ENCODE measurements at regions not wholly inside any gene's neighbourhood (a gene's known extent, or its start where the extent isn't known, plus 50 kb on each side); places are given as distances from the start of the nearest gene placed in this dataset.
"Not testable (repeated sequence)": the region's sequence is repeated elsewhere in the genome, so short reads cannot be mapped to it uniquely, and the experiment has no call there.

- H3K56ac ChIP-seq (ENCODE audit: low read length): no peak overlapping the region
- no peak overlapping the region for H3K9ac ChIP-seq (ENCODE audit: low read length)
- H3K18ac ChIP-seq (ENCODE audit: low read length): no peak overlapping the region
- no peak overlapping the region for H4K5ac ChIP-seq (ENCODE audit: low read length)
- H3K4ac ChIP-seq (ENCODE audit: low read depth, low read length): no peak overlapping the region
- no CpG with 5 or more reads among the region's 2 CpGs for WGBS (ENCODE audit: extremely low coverage, insufficient coverage, low lambda C conversion rate)
- no peaks in the 10 kb centered on the region for H3K79me1 ChIP-seq (ENCODE audit: low read length)
- H3K36me3 ChIP-seq (ENCODE audit: control insufficient read depth, insufficient read depth, low read length): no peaks in the 10 kb centered on the region
- H3K4me2 ChIP-seq (ENCODE audit: low read length): no peak overlapping the region
- H3K27me3 ChIP-seq (ENCODE audit: insufficient read depth, low read length, poor library complexity): no peaks in the 10 kb centered on the region
- no peak overlapping the region for H2BK120ac ChIP-seq (ENCODE audit: low read depth, low read length)
- no peak overlapping the region for H3K23ac ChIP-seq (ENCODE audit: low read length)
- no peak overlapping the region for H3K27ac ChIP-seq (ENCODE audit: low read depth, low read length)
- H2BK5ac ChIP-seq (ENCODE audit: low read length): no peak overlapping the region
- no peak for DNase-seq
- H4K8ac ChIP-seq (ENCODE audit: low read depth, low read length): no peak overlapping the region
- no peak overlapping the region for H2BK15ac ChIP-seq (replicated peaks; ENCODE audit: low read depth)
- no peaks in the 10 kb centered on the region for H3K4me1 ChIP-seq (ENCODE audit: control insufficient read depth, low read depth, low read length)
- no peak overlapping the region for H3K4me3 ChIP-seq (ENCODE audit: low read length)
- no peak overlapping the region for H2AK5ac ChIP-seq (ENCODE audit: low read length)
- H3K79me2 ChIP-seq (ENCODE audit: control insufficient read depth, insufficient read depth, low read length): peaks cover 8% of the 10 kb centered on the region
Measured at GRCh38 chrX:73940893-73941470, 88.5 kb upstream of the XIST start.

GRCh38 chrX:73937843-73938242 lies 85.3 kb upstream of the XIST start:
- not testable (repeated sequence) for H3K4me3 ChIP-seq (ENCODE audit: low read length); H4K8ac ChIP-seq (ENCODE audit: low read depth, low read length); H2BK120ac ChIP-seq (ENCODE audit: low read depth, low read length); H3K9ac ChIP-seq (ENCODE audit: low read length); H3K4ac ChIP-seq (ENCODE audit: low read depth, low read length); H3K23ac ChIP-seq (ENCODE audit: low read length); H3K18ac ChIP-seq (ENCODE audit: low read length); DNase-seq; H3K56ac ChIP-seq (ENCODE audit: low read length); H3K27ac ChIP-seq (ENCODE audit: low read depth, low read length); H3K27me3 ChIP-seq (ENCODE audit: insufficient read depth, low read length, poor library complexity); H2AK5ac ChIP-seq (ENCODE audit: low read length); H3K79me1 ChIP-seq (ENCODE audit: low read length); H2BK5ac ChIP-seq (ENCODE audit: low read length); H3K4me1 ChIP-seq (ENCODE audit: control insufficient read depth, low read depth, low read length); H3K79me2 ChIP-seq (ENCODE audit: control insufficient read depth, insufficient read depth, low read length); H3K36me3 ChIP-seq (ENCODE audit: control insufficient read depth, insufficient read depth, low read length); H2BK15ac ChIP-seq (replicated peaks; ENCODE audit: low read depth); H3K4me2 ChIP-seq (ENCODE audit: low read length); H4K5ac ChIP-seq (ENCODE audit: low read length)
- no CpG with 5 or more reads among the region's 15 CpGs for WGBS (ENCODE audit: extremely low coverage, insufficient coverage, low lambda C conversion rate)

- no peak overlapping the region for H3K4ac ChIP-seq (ENCODE audit: low read depth, low read length)
- DNase-seq: no peak
- H3K56ac ChIP-seq (ENCODE audit: low read length): no peak overlapping the region
- no peak overlapping the region for H2BK15ac ChIP-seq (replicated peaks; ENCODE audit: low read depth)
- WGBS (ENCODE audit: extremely low coverage, insufficient coverage, low lambda C conversion rate): no CpG with 5 or more reads among the region's 2 CpGs
- H3K27ac ChIP-seq (ENCODE audit: low read depth, low read length): no peak overlapping the region
- H3K4me2 ChIP-seq (ENCODE audit: low read length): no peak overlapping the region
- no peak overlapping the region for H2BK5ac ChIP-seq (ENCODE audit: low read length)
- H2BK120ac ChIP-seq (ENCODE audit: low read depth, low read length): no peak overlapping the region
- H4K5ac ChIP-seq (ENCODE audit: low read length): no peak overlapping the region
- H3K4me1 ChIP-seq (ENCODE audit: control insufficient read depth, low read depth, low read length): no peaks in the 10 kb centered on the region
- no peak overlapping the region for H2AK5ac ChIP-seq (ENCODE audit: low read length)
- H3K9ac ChIP-seq (ENCODE audit: low read length): no peak overlapping the region
- no peaks in the 10 kb centered on the region for H3K79me2 ChIP-seq (ENCODE audit: control insufficient read depth, insufficient read depth, low read length)
- H3K36me3 ChIP-seq (ENCODE audit: control insufficient read depth, insufficient read depth, low read length): no peaks in the 10 kb centered on the region
- no peak overlapping the region for H4K8ac ChIP-seq (ENCODE audit: low read depth, low read length)
- no peak overlapping the region for H3K23ac ChIP-seq (ENCODE audit: low read length)
- H3K79me1 ChIP-seq (ENCODE audit: low read length): no peaks in the 10 kb centered on the region
- H3K4me3 ChIP-seq (ENCODE audit: low read length): no peak overlapping the region
- no peak overlapping the region for H3K18ac ChIP-seq (ENCODE audit: low read length)
- no peaks in the 10 kb centered on the region for H3K27me3 ChIP-seq (ENCODE audit: insufficient read depth, low read length, poor library complexity)
Measured at GRCh38 chrX:73932522-73932921, 80.0 kb upstream of the XIST start.

- Histone ChIP-seq H4K5ac (ENCODE audit: low read length) (no peak overlapping the region), H3K18ac (ENCODE audit: low read length) (no peak overlapping the region), H2BK120ac (ENCODE audit: low read depth, low read length) (no peak overlapping the region), H3K27me3 (ENCODE audit: insufficient read depth, low read length, poor library complexity) (no peaks in the 10 kb centered on the region), H3K4ac (ENCODE audit: low read depth, low read length) (no peak overlapping the region), H3K79me2 (ENCODE audit: control insufficient read depth, insufficient read depth, low read length) (no peaks in the 10 kb centered on the region), H3K4me2 (ENCODE audit: low read length) (no peak overlapping the region), H3K36me3 (ENCODE audit: control insufficient read depth, insufficient read depth, low read length) (no peaks in the 10 kb centered on the region), H2AK5ac (ENCODE audit: low read length) (no peak overlapping the region), H3K4me3 (ENCODE audit: low read length) (no peak overlapping the region), H4K8ac (ENCODE audit: low read depth, low read length) (no peak overlapping the region), H2BK5ac (ENCODE audit: low read length) (no peak overlapping the region), H3K79me1 (ENCODE audit: low read length) (no peaks in the 10 kb centered on the region), H3K23ac (ENCODE audit: low read length) (no peak overlapping the region), H2BK15ac (replicated peaks; ENCODE audit: low read depth) (no peak overlapping the region), H3K56ac (ENCODE audit: low read length) (no peak overlapping the region), H3K27ac (ENCODE audit: low read depth, low read length) (no peak overlapping the region), H3K9ac (ENCODE audit: low read length) (no peak overlapping the region), H3K4me1 (ENCODE audit: control insufficient read depth, low read depth, low read length) (no peaks in the 10 kb centered on the region)
- DNase-seq: no peak
- WGBS (ENCODE audit: extremely low coverage, insufficient coverage, low lambda C conversion rate): no CpG with 5 or more reads among the region's 1 CpG
Measured at GRCh38 chrX:73930300-73930699, 77.8 kb upstream of the XIST start.

- Histone ChIP-seq H2BK5ac (ENCODE audit: low read length) (no peak overlapping the region), H3K4me1 (ENCODE audit: control insufficient read depth, low read depth, low read length) (no peaks in the 10 kb centered on the region), H3K56ac (ENCODE audit: low read length) (no peak overlapping the region), H3K79me1 (ENCODE audit: low read length) (no peaks in the 10 kb centered on the region), H3K27me3 (ENCODE audit: insufficient read depth, low read length, poor library complexity) (no peaks in the 10 kb centered on the region), H2BK120ac (ENCODE audit: low read depth, low read length) (no peak overlapping the region), H3K4me3 (ENCODE audit: low read length) (no peak overlapping the region), H4K8ac (ENCODE audit: low read depth, low read length) (no peak overlapping the region), H2BK15ac (replicated peaks; ENCODE audit: low read depth) (no peak overlapping the region), H3K27ac (ENCODE audit: low read depth, low read length) (no peak overlapping the region), H2AK5ac (ENCODE audit: low read length) (no peak overlapping the region), H3K4ac (ENCODE audit: low read depth, low read length) (no peak overlapping the region), H3K4me2 (ENCODE audit: low read length) (no peak overlapping the region), H3K79me2 (ENCODE audit: control insufficient read depth, insufficient read depth, low read length) (no peaks in the 10 kb centered on the region), H3K36me3 (ENCODE audit: control insufficient read depth, insufficient read depth, low read length) (no peaks in the 10 kb centered on the region), H4K5ac (ENCODE audit: low read length) (no peak overlapping the region), H3K9ac (ENCODE audit: low read length) (no peak overlapping the region), H3K23ac (ENCODE audit: low read length) (no peak overlapping the region), H3K18ac (ENCODE audit: low read length) (no peak overlapping the region)
- DNase-seq: no peak
- no CpG with 5 or more reads among the region's 2 CpGs for WGBS (ENCODE audit: extremely low coverage, insufficient coverage, low lambda C conversion rate)
Measured at GRCh38 chrX:73922856-73923455, 70.4 kb upstream of the XIST start.

All from mesendoderm (in vitro differentiated cells).